ENCODE measurements at regions not wholly inside any gene's neighbourhood (a gene's known extent, or its start where the extent isn't known, plus 50 kb on each side); places are given as distances from the start of the nearest gene placed in this dataset.

GRCh38 chr4:155008389-155008788, 200.0 kb upstream of the NPY2R start:
- Histone ChIP-seq H3K4me3 (ENCODE audit: low read length) (no peak overlapping the region), H3K9me2 (replicated peaks; ENCODE audit: control insufficient read depth, low read length) (no peaks in the 10 kb centered on the region), H3K9me3 (ENCODE audit: control insufficient read depth, insufficient read depth, low read length) (no peaks in the 10 kb centered on the region), H3K27me3 (ENCODE audit: control insufficient read depth, low read length) (no peaks in the 10 kb centered on the region), H3K36me3 (ENCODE audit: control insufficient read depth, low read length) (no peaks in the 10 kb centered on the region), H3K4me2 (ENCODE audit: low read length) (no peak overlapping the region), H3K79me2 (ENCODE audit: control insufficient read depth, low read length) (no peaks in the 10 kb centered on the region), H4K20me1 (ENCODE audit: control insufficient read depth, insufficient read depth, low read depth, low read length) (no peaks in the 10 kb centered on the region), H3K27ac (ENCODE audit: low read depth, low read length) (no peak overlapping the region), H3K4me1 (ENCODE audit: control insufficient read depth, low read length) (no peaks in the 10 kb centered on the region), H3F3A (ENCODE audit: control insufficient read depth, insufficient read depth) (no peaks in the 10 kb centered on the region)
- TF ChIP-seq EZH2phosphoT487 (IDR thresholded peaks at IDR 0.05; ENCODE audit: borderline replicate concordance, low read length) (no peak), CTCF (IDR thresholded peaks at IDR 0.05; ENCODE audit: low read depth, low read length, poor library complexity, severe bottlenecking) (no peak)

GRCh38 chr4:155009288-155009687, 199.1 kb upstream of the NPY2R start:
- no peaks in the 10 kb centered on the region for H3F3A ChIP-seq (ENCODE audit: control insufficient read depth, insufficient read depth)
- no peaks in the 10 kb centered on the region for H3K79me2 ChIP-seq (ENCODE audit: control insufficient read depth, low read length)
- no peak for TF ChIP-seq EZH2phosphoT487 (IDR thresholded peaks at IDR 0.05; ENCODE audit: borderline replicate concordance, low read length)
- TF ChIP-seq CTCF (IDR thresholded peaks at IDR 0.05; ENCODE audit: low read depth, low read length, poor library complexity, severe bottlenecking), result no peak
- H3K27me3 ChIP-seq (ENCODE audit: control insufficient read depth, low read length), result no peaks in the 10 kb centered on the region
- no peaks in the 10 kb centered on the region for H3K9me3 ChIP-seq (ENCODE audit: control insufficient read depth, insufficient read depth, low read length)
- no peak overlapping the region for H3K4me3 ChIP-seq (ENCODE audit: low read length)
- no peak overlapping the region for H3K27ac ChIP-seq (ENCODE audit: low read depth, low read length)
- H3K4me1 ChIP-seq (ENCODE audit: control insufficient read depth, low read length), result no peaks in the 10 kb centered on the region
- H3K36me3 ChIP-seq (ENCODE audit: control insufficient read depth, low read length), result no peaks in the 10 kb centered on the region
- H4K20me1 ChIP-seq (ENCODE audit: control insufficient read depth, insufficient read depth, low read depth, low read length), result no peaks in the 10 kb centered on the region
- no peak overlapping the region for H3K4me2 ChIP-seq (ENCODE audit: low read length)
- H3K9me2 ChIP-seq (replicated peaks; ENCODE audit: control insufficient read depth, low read length), result no peaks in the 10 kb centered on the region

GRCh38 chr4:155010376-155010775, 198.1 kb upstream of the NPY2R start:
- no peak for TF ChIP-seq CTCF (IDR thresholded peaks at IDR 0.05; ENCODE audit: low read depth, low read length, poor library complexity, severe bottlenecking)
- no peak for TF ChIP-seq EZH2phosphoT487 (IDR thresholded peaks at IDR 0.05; ENCODE audit: borderline replicate concordance, low read length)
- Histone ChIP-seq H3K27ac (ENCODE audit: low read depth, low read length) (no peak overlapping the region), H3K9me3 (ENCODE audit: control insufficient read depth, insufficient read depth, low read length) (no peaks in the 10 kb centered on the region), H3K4me1 (ENCODE audit: control insufficient read depth, low read length) (no peaks in the 10 kb centered on the region), H3K36me3 (ENCODE audit: control insufficient read depth, low read length) (no peaks in the 10 kb centered on the region), H3K9me2 (replicated peaks; ENCODE audit: control insufficient read depth, low read length) (no peaks in the 10 kb centered on the region), H4K20me1 (ENCODE audit: control insufficient read depth, insufficient read depth, low read depth, low read length) (no peaks in the 10 kb centered on the region), H3K79me2 (ENCODE audit: control insufficient read depth, low read length) (no peaks in the 10 kb centered on the region), H3K27me3 (ENCODE audit: control insufficient read depth, low read length) (no peaks in the 10 kb centered on the region), H3K4me2 (ENCODE audit: low read length) (no peak overlapping the region), H3F3A (ENCODE audit: control insufficient read depth, insufficient read depth) (no peaks in the 10 kb centered on the region), H3K4me3 (ENCODE audit: low read length) (no peak overlapping the region)
